ENCODE measurements at regions not wholly inside any gene's neighbourhood (a gene's known extent, or its start where the extent isn't known, plus 50 kb on each side); places are given as distances from the start of the nearest gene placed in this dataset.

- no peak for TF ChIP-seq CTCF (IDR thresholded peaks at IDR 0.05; ENCODE audit: low read depth, low read length)
- no peak overlapping the region for H3K4me3 ChIP-seq (ENCODE audit: low read depth, low read length)
- no peak for DNase-seq (ENCODE audit: low read depth, low spot score)
- in situ Hi-C loops (cut with HindIII; ENCODE audit: low sequenced_read_pairs): no loop called here
Observed at GRCh38 chr10:44047361-44047760, 337.5 kb downstream of the CXCL12 start.

DNA sequence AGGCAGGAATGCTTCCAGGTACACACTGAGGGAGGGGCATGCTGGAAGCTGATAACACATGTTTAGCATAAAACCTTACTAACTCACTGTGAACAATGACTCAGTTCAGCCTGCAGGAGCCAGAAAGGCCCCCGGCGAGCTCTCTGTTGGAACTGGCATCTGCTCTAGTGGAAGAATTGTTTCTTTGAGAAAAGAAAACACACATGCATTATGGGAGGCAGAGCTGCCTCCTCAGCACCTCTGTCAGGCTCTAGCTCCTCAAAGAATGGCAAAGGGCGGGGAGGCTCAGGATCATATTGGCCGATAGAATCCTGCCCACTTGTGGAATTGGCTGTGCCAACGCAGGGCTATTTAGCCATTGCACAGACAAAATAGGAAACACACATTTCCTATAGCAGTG lies 338.3 kb downstream of the CXCL12 start:
- H3K4me3 ChIP-seq (ENCODE audit: low read depth, low read length): no peak overlapping the region
- peak; percentile 80 for DNase-seq (ENCODE audit: low read depth, low spot score)
- in situ Hi-C loops (cut with HindIII; ENCODE audit: low sequenced_read_pairs): no loop called here

DNA sequence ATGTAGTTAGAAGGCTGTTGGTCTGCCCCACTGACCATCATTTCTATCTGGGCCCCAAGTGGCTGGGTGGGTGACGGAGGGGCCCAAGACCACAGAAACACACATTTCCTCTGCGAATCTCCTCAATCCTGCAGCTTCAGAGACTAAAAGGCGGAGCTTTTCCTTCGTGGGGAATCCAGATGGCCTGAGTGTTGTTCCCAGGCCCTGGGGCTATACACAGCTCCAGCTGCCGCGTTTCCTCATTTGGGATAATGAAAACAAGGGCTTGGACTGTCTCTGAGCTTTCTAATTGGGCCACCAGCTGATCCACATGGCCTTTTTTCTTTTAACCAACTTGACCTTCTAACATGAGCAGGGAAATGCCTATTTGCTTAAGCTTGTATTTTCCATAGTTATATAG lies 339.9 kb downstream of the CXCL12 start:
- no peak for TF ChIP-seq CTCF (IDR thresholded peaks at IDR 0.05; ENCODE audit: low read depth, low read length)
- no peak for DNase-seq (ENCODE audit: low read depth, low spot score)
- in situ Hi-C loops (cut with HindIII; ENCODE audit: low sequenced_read_pairs): no loop called here

More for the DNA sequence above, 338.3 kb downstream of the CXCL12 start:
- no peak for TF ChIP-seq CTCF (IDR thresholded peaks at IDR 0.05; ENCODE audit: low read depth, low read length)

GRCh38 chr10:44044549-44044948 lies 340.3 kb downstream of the CXCL12 start:
- H3K4me3 ChIP-seq (ENCODE audit: low read depth, low read length): no peak overlapping the region
- TF ChIP-seq CTCF (IDR thresholded peaks at IDR 0.05; ENCODE audit: low read depth, low read length): peak; percentile 4
- DNase-seq (ENCODE audit: low read depth, low spot score): no peak
- in situ Hi-C loops (cut with HindIII; ENCODE audit: low sequenced_read_pairs): no loop called here

More for the DNA sequence above, 339.9 kb downstream of the CXCL12 start:
- no peak overlapping the region for H3K4me3 ChIP-seq (ENCODE audit: low read depth, low read length)

- TF ChIP-seq CTCF (IDR thresholded peaks at IDR 0.05; ENCODE audit: low read depth, low read length): no peak
- in situ Hi-C loops (cut with HindIII; ENCODE audit: low sequenced_read_pairs): no loop called here
- no peak overlapping the region for H3K4me3 ChIP-seq (ENCODE audit: low read depth, low read length)
- DNase-seq (ENCODE audit: low read depth, low spot score): no peak
Observed at GRCh38 chr10:44043646-44044375, 341.1 kb downstream of the CXCL12 start.

DNA sequence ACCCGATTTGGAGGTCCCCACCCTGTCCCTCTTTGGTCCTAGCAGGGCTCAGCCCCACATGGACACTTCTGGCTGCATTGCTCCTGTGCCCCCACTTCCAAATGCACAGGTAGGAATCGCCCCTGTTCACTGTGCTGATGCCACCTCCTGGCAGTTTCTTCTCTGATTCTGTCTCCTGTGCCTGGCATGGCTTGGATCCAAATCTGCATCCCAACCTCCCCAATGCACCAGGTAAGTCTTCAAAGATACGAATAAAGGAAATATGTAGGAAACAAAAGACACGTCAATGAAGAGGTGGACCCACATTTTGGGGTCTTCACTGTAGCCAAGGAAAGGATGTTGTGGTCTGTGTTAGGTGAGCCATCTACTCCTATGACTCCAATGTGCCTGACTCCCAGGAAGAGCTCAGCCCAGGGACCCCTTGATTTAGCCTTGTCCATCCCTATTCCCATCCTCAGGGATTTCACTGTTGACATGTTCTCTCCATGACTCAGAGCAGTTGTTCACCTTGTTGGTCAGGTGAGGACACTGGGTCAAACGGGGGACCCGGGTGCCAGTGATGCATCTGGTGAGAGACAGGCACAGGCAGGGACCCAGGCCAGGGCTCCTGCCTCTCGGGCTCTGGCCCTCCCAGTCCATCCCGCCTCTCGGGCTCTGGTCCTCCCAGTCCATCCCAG lies 341.8 kb downstream of the CXCL12 start:
- no peak for TF ChIP-seq CTCF (IDR thresholded peaks at IDR 0.05; ENCODE audit: low read depth, low read length)
- no peak for DNase-seq (ENCODE audit: low read depth, low spot score)
- in situ Hi-C loops (cut with HindIII; ENCODE audit: low sequenced_read_pairs): no loop called here
- no peak overlapping the region for H3K4me3 ChIP-seq (ENCODE audit: low read depth, low read length)
